GM12872 (cell line): ENCODE measurements at regions not wholly inside any gene's neighbourhood (a gene's known extent, or its start where the extent isn't known, plus 50 kb on each side); places are given as distances from the start of the nearest gene placed in this dataset.

Experiments used
- TF ChIP-seq, protein P1 (sequence below): IDR thresholded peaks from 3 replicates; pipeline ENCODE4 v1.5.1; 2011; ENCODE audit warnings: low read depth, mild to moderate bottlenecking, low read length, moderate library complexity; ENCODE audit not compliant: insufficient read depth

DNA sequence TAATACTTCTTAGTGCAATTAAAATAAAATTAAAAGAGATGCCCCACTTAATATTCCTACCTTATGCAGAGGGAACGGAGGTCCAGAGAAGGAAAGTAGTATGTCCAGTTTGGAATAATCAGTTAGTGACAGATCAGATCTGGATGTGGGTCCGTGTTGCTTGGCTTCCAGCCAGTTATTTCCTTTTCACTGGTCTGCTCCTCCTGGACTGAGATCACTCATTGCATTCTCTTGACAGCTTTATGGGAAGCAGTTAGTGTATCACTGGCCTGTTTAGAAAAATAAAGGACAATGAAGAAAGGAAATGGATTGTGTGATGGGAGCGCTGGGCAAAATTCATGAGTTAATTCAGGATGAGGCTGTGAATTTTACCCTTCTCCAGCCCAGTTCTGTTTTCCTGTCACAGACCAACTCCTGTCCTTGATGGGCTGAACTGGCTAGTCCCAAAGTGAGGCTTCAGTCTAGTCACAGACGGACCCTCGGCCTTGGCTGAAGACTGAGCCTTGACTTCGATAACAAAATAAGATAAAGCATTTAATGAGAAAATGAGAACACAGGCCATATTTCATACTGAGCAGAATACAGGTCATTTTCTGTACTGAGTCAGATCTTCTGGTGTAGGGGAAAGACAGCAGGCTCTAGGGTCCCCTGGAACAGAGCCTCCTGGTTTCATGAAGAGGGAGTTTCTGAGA lies 85.2 kb upstream of the TRABD2B start:
- TF ChIP-seq, protein P1, sequence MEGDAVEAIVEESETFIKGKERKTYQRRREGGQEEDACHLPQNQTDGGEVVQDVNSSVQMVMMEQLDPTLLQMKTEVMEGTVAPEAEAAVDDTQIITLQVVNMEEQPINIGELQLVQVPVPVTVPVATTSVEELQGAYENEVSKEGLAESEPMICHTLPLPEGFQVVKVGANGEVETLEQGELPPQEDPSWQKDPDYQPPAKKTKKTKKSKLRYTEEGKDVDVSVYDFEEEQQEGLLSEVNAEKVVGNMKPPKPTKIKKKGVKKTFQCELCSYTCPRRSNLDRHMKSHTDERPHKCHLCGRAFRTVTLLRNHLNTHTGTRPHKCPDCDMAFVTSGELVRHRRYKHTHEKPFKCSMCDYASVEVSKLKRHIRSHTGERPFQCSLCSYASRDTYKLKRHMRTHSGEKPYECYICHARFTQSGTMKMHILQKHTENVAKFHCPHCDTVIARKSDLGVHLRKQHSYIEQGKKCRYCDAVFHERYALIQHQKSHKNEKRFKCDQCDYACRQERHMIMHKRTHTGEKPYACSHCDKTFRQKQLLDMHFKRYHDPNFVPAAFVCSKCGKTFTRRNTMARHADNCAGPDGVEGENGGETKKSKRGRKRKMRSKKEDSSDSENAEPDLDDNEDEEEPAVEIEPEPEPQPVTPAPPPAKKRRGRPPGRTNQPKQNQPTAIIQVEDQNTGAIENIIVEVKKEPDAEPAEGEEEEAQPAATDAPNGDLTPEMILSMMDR = no peak

DNA sequence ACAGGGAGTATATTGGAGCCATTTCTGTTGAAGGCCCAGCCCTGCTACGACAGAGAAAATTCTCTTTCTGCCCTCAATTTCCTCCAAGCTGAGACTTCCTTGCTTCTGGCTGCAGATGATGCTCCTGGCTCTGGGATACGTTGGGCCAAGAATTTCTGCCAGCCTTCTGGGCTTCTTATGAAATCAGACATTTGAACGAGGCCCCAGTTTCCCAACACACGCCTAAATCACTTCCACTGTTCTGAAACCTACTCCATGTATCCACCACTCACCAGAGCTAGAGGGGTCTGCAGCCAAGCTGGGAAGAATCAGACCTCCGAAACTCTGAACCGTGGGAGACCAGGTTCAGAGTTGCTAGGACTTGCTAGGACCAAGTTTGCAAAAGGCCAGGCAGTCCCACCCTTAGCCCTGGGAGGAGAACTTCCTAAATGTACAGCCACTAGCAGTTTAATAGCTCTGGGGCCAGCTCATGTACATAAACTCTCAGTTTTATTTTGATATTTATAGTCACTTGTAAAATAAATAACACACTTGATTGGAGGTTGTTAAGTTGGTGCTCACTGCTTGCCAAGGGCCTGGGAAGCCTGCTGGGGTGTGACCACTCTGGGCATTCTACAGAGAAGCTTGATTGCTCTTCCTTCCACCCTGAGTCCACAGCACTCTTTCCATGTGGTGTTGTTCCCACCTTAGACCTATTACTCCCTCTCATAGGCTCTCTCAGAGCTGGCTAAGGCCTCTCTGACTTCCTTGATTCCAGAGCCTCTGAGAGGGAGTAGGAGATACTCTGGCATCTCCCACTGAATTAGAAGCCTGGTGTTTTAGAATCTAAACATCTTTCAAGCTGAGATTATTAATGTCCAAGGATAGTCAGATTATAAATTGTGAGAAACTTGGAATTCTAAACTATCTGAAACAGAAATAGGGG lies 83.4 kb upstream of the TRABD2B start:
- TF ChIP-seq, protein P1 = no peak

DNA sequence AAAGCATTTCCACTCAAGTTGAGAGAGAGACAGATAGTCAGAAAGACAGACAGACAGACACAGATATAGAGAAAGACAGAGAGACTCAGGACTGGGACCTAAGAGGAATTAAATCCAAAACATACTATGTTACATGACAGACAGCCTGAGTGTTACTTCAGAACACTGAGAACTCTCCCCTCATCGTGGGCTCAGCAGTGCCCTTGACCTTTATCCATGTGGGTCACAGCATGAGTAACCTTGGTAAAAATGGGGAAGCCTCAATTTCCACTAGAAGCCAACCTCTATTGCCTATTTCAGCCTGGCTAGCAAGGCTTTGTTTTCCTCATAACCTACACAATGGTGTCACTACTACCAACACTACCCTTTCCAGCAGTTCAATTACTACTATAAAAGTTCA lies 81.9 kb upstream of the TRABD2B start:
- TF ChIP-seq, protein P1 = no peak

DNA sequence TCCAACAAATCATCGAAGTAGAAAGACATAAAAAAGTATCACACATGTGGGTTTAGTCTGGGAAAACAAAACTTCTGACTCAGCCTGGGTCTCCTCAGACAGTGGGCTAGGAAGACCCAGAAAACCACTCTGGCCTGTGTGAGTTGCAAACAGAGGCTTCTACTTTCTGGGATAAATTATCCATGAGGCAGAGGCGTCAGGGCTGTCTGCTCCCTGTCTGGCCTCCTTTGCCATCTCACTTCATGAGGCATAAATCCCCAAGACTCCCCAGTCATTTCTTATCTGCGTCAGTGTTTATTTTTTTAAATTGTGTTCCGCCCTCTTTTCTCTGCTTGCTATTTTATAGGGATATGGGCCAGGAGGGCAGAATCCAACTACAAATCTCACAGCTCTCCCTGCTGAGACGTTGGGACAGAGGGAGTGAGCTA lies 80.6 kb upstream of the TRABD2B start:
- TF ChIP-seq, protein P1 = no peak

DNA sequence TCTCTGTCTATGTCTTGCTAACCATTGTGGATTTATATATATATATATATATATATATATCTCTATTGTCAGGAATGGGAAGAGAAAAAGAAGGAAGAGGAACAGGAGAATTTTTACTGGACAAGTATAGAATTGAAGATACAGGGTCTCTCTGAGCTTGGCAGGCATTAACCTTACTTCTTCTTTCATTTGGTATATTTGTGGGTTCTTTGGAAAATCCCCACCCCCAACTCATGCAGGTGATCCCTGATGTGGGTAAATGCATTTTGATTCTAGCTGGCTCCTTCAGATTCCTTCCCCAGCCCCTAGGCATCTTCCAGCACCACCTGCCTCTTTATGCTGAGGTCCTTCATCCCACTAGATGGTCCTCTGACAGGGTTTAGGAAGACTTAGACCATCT lies 78.8 kb upstream of the TRABD2B start:
- TF ChIP-seq, protein P1 = no peak

DNA sequence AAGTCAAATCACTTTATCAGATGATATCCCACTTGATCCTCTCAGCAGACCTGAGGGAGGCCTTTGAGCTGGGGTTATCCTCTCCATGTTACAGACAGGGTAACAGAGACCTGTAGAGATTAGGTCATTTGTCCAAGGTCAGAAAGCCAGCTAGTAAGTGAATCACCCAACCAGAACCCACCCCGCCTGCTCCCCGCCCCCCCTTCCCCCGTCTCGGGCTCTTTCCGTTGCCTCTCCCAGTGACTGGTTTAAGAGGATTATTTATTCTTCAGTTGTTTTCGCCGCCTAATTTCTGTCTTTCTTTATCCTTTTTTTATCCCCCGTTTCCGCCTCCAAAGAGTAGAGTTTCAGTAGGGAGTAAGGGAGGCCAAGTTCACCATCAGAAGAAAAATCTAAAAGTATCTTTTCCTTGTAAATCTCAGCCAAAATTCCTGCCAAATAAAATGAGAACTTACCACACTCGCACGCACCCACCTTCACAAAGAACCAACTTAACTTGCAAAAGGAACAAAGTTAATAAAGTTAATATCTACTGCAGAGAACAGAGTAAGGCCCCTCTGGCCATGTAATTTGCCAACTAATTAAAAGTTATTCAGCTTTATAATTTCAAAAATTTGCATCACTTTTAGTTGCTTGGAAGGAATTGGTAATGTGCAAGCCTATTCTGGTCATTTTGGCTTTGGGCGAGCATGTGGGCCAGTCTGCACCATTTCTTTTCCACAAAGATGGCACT lies 76.8 kb upstream of the TRABD2B start:
- TF ChIP-seq, protein P1 = no peak

DNA sequence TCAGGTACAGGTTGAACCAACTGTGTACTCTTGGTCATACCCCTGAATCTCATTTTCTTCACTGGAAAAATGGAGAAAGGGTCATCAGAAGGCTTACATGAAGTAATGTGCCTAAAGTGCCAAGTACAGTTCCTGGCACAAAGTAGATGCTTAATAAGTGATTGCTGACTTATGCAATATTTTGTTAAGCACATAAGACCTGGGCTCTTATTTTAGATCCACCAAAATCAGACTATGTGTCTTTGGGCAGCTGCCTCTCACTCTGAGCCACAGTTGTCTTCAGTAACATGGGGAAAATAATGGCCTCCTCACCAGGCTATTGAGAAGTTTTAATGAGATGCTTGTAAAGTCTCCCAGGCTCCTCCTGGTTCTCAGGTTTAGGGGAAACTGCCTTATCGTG lies 74.3 kb upstream of the TRABD2B start:
- TF ChIP-seq, protein P1 = no peak
